ENCODE measurements at regions not wholly inside any gene's neighbourhood (a gene's known extent, or its start where the extent isn't known, plus 50 kb on each side); places are given as distances from the start of the nearest gene placed in this dataset.

DNA sequence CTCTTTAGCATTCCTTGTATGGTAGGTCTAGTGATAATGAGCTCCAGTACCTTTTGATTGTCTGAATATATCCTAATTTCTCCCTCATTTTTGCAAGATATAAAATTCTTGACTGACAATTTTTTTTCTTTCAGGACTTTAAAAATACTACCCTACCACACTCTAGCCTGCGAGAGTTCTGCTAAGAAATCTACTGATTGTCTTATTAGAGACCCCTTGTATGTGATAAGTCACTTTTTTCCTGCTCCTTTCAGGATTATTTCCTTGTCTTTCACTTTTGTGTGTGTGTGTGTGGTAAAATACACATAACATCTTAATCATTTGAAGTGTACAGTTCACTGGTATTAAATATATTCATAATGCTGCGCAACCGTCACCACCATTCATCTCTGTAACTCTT lies 68.7 kb upstream of the PPP1R9A start:
- TF ChIP-seq, protein P1, sequence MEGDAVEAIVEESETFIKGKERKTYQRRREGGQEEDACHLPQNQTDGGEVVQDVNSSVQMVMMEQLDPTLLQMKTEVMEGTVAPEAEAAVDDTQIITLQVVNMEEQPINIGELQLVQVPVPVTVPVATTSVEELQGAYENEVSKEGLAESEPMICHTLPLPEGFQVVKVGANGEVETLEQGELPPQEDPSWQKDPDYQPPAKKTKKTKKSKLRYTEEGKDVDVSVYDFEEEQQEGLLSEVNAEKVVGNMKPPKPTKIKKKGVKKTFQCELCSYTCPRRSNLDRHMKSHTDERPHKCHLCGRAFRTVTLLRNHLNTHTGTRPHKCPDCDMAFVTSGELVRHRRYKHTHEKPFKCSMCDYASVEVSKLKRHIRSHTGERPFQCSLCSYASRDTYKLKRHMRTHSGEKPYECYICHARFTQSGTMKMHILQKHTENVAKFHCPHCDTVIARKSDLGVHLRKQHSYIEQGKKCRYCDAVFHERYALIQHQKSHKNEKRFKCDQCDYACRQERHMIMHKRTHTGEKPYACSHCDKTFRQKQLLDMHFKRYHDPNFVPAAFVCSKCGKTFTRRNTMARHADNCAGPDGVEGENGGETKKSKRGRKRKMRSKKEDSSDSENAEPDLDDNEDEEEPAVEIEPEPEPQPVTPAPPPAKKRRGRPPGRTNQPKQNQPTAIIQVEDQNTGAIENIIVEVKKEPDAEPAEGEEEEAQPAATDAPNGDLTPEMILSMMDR (IDR thresholded peaks at IDR 0.05; ENCODE audit: extremely low read depth in 1 of 2, insufficient read depth in 1 of 2, low read depth in 1 of 2, low read length in 2 of 2): no peak
- TF ChIP-seq POLR2A (IDR thresholded peaks at IDR 0.05; ENCODE audit: low read depth, low read length) (no peak), FOS (IDR thresholded peaks at IDR 0.05; ENCODE audit: borderline replicate concordance, insufficient read depth, low read length) (no peak), POLR2AphosphoS5 (IDR thresholded peaks at IDR 0.05; ENCODE audit: insufficient read depth, low read depth, low read length) (no peak), EZH2 (IDR thresholded peaks at IDR 0.05; ENCODE audit: borderline replicate concordance, low read depth, low read length, severe bottlenecking) (no peak), GATA2 (IDR thresholded peaks at IDR 0.05; ENCODE audit: insufficient read depth, insufficient read length, low read depth, low read length) (no peak)
- TF ChIP-seq, protein P2, sequence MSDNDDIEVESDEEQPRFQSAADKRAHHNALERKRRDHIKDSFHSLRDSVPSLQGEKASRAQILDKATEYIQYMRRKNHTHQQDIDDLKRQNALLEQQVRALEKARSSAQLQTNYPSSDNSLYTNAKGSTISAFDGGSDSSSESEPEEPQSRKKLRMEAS (IDR thresholded peaks at IDR 0.05; ENCODE audit: insufficient read depth, insufficient read length): no peak
